Dedifferentiated amniotic fluid mesenchymal stem cell (primary cell): ENCODE measurements at regions not wholly inside any gene's neighbourhood (a gene's known extent, or its start where the extent isn't known, plus 50 kb on each side); places are given as distances from the start of the nearest gene placed in this dataset.

Experiments used
- DNase-seq: peaks from one replicate; pipeline ENCODE4 v3.0.0-alpha.2; 2016; ENCODE audit errors: extremely low spot score

DNA sequence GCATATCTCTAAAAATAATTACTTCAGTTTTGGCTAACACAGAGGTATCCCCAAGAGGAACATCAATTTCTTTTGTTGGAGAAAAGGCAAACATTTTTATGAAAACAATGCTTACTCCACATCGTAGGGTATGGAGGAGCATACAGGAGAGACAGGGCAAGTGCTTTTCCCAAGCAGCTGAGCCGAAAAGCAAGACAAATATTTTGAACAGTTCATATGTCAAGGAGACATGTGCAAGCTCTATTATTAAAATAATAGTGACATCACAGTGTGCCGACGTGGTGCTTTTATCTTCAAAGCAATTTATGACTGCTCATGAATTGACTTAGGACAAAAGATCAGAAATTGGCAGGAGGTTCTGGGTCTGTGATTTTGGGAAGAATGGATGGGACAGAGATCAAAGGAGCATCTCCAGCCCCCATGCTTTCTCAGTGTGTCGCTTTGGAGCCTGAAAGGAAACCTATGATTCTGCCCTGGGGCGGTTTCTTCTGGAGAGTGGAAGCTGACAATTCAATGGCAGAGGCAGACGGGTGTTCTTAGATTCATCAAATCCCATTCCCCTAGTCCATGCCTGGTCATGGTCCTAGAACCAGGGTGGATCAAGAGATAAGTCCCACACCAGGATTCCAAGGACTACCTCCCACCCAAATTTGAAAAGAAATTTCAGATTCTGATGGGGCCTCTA, 97.1 kb downstream of the JCAD start:
- no peak for DNase-seq

DNA sequence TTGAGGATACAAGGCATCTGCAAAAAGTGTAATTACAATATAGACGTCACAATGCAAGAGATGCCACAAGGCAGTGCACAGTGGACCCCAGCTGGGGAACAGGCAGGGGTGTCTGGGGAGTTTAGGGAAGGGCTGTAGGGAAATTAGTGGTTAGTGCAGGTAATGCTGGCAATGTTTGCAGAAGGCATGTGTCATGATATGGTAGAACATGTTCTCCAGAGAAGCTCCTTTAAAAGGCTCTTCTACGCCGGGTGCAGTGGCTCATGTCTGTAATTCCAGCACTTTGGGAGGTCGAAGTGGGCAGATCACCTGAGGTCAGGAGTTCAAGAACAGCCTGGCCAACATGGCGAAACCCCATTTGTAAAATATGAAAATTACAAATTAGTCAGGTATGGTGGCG, 98.0 kb downstream of the JCAD start:
- DNase-seq: no peak

DNA sequence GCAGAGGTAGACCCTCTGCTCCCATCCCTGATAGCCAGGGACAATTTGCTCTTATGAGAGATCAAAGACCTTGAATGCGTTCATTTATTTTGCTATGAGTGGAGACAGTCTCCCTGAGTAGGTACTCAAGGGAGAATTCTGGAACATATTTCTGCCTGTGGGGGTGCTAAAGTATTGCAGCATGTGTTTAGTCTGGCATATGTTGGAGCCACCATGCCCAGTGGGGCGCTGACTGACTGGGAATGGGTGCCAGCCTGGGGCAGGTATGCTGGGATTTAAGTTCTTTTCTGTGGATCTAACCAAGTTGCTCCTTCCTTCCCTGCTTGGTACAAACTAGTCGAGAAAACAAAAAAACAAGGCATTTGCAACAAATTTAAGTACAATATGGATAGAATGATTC, 99.1 kb downstream of the JCAD start:
- no peak for DNase-seq

DNA sequence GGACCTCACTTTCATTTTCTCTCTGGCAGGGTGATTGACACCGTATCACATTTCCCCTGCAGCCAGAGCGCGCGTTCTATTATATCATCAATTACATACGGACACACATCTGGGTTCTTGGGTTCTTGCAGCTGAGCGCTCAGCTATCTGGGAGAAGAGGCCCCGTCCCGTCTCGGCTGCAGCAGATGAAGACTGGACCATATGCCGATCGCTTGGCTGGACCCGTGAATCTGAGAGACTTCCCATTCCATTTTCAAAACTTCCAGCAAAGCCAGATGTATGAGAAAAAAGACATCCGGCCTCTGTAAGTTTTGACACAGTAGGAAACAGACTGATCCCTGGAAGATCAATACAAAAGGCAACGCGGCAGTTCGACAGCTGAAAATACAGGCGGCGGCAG, 99.8 kb downstream of the JCAD start:
- DNase-seq: no peak

DNA sequence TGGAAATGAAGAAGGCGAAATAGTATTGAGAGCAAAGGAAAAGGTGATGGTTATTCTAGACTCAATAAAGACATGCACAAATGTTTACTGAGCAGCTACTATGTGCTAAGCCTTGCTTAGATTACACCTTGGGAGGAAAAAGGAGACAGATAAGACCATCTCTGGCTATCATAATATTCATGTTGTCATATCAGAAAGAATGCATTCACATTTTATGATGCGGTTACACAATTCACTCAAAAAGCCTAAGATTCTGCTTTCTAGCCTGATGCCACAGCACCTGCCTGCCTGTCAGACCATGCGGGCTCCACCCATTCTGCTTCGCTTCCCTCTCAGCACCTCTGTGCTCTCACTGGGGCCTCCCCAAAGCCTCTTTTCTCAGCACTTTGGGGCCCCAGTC, 100.9 kb downstream of the JCAD start:
- DNase-seq: no peak

DNA sequence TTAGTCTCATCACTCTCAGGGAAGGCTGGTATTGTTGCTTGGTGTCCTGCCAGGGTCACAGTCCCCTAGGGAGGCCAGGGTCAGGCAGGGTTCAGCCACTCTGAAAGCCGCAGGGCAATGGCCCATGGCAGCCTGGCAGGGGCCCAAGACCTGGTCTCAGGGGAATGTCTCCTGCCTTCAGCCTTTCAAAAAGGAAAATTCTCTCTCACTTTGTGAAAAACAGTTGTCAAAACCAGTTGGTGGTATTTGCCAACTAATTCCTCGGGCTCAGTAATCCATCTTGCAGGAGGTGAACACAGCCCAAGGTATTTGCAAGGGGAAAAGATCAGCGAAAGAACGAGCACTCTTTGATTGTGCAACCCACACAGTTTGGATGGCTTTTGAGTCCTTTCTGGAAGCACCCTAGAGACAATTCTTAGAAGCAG, 101.5 kb downstream of the JCAD start:
- no peak for DNase-seq

DNA sequence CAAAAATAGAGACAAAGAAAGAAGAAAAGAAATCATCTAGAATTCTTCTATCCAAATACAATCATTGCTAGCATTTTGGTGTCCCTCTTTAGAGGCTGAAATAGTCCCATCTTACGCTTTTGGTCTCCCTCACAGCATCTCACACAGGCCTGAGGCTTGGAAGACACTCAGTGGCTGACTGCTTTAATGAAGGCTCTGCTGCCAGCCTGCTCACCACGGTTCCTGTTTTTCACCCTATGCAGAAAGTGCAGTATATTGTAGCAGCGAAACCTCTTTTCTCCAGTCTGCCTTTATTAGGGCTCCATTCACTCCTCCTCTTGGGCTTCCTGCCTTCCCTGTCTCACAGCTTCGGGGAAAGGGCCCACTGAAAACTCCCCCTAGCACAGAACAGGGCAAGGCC, 102.2 kb downstream of the JCAD start:
- DNase-seq: no peak

DNA sequence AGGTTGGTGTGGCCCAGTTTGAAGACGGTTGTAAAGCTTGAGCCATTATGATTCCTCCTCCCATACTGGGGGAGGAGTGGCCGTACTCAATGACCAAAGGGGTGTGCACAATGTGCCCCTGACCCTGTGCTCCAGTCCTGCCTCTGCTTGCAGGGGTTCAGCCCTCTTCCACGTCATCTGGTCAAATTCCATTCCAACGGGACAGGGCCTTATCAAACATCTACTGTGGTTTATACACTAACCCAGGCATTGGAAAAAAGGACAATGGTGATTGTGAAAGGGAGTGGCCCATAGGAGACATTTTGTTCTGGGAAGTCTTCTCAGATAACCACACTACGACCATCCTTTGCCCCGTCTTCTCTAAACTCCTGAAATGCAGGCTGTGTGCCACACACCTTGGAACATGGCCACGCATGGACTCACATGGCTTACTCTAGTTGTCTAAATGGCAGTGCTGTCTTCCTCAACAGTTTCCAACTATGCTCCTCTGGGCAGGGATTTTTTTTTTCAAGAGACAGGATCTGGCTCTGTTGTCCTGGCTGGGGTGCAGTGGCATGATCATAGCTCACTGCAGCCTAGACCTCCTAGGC, 103.0 kb downstream of the JCAD start:
- DNase-seq: no peak

DNA sequence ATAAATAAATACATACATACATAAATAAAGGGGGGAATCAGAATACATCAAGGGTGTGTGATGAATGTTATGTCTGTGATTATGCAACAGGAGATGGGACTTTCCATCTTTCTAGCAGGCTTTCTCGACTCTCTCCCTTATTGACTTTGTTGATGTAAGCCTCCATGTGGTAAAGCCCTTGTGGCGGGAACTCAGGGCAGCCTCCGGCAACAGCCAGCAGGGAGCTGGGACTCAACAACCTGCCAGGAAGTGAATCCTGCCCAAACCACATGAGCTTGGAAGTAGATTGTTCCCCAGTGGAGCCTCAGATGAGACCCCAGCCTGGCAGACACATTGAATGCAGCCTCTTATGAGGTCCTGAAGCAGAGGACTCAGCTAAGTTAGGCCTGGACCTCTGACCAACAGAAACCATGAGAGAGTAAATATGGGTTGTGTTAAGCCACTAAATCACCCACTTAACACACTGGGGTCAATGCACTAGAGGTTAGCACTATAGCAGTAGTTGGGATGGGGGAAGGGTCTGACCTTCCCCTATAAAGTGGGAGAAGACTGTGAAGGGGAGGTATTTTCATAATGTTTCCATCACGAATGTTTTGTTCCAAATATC, 104.0 kb downstream of the JCAD start:
- DNase-seq: no peak

DNA sequence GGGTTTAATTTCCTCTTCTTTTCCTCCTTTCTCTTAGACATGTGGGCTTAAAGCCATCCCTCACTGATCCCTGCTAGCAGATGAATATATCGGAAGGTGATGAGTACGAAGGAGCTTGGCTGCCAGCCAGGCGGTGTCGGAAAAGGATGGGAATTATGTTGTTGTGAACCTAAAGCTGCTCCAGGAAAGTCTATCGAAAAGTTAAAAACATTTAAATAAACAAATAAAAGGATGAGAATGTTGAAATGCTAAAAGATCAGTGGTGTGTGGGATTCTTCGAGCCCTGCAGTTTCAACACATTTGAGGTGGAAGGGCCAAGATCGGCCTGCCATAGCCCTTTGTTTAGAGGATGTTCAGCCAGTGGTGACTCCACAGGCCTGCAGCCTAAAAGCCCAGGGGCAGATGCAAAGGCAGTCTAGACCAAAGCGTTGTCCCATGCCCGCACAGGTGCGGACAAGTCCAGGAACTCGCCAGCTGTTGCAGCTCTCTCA, 107.9 kb downstream of the JCAD start:
- no peak for DNase-seq

DNA sequence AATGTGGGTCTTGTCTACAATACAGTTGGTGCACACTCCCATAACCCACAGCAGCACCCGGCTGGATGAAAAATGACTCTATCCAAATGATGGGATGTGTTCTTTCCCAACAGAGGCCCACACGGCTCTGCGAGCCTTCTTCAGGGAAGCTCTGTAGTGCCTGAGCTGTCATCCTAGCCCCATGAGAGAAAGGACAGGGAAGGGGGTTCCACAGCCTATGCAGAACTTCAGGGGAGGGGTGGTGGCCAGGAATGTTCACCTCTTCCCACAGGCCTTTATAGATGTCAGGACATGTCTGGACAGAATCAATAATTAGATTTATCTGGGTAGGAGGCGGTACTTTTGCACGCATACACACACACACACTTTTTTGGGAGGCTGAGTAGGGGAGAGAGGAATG, 109.0 kb downstream of the JCAD start:
- DNase-seq: no peak

DNA sequence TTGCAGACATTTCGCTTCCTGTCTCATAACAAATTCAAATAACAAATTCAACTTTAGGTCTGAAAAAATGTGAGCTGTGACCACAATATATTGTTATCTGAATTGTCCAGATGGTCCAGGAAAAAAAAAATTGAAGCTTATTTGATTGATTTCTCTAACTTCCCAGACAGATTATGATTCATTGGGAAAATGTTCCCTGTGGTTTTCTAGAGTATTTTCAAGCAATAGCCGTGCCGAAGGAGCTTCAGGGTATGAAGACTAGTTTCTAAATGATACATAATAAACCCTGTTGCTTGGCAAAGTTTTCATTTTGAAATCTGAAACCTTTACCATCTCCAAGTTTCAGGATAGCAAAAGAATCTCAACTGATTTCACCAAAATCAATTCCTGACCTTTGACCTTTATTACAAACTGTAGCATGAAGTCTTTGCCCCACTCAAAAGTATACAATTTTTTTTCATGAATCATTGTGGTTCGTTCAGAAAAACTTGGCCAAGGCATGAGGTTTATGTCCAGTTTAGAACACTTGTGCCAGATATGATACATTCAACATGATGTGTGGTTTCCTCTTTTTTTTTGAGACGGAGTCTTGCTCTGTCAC, 109.9 kb downstream of the JCAD start:
- peak; percentile 89 for DNase-seq

DNA sequence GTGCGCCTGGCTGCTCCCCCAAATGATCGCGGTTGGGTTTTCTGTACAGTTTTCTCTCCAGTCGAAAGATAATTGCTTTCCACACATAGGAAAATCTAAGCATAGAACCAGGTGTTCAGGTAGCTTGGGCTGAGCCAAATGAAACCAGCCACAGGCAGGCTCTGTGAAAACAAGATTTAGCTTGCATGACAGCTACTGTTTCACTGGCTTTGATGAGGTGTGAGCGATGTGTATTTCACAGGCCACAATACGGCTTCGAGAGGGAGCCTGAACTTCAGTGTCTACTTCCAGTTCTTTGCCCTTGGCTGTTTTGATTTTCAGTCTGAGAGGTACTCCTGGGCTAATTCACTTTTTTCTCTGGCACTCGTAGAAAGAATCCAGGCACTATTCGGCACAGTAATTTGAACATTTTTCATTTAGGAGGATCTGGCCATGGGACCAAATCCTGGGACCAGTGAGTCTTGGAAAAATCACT, 110.5 kb downstream of the JCAD start:
- peak; percentile 24 for DNase-seq

DNA sequence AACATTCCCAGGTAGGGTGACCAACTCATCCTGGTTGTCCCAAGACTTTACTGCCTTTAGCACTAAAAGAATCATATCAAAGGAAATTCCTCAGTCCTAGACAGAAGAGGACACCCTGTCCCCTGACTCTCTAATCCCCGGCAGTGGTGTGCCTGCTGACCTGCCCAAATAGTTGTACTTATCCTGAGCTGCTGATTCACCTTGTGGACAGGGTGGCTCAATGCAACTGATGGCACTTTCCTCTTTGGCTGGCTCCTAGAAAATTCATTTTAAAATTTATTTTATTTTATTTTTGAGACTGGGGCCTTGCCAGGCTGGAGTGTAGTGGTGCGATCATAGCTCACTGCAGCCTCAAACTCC, 111.7 kb downstream of the JCAD start:
- DNase-seq: no peak

DNA sequence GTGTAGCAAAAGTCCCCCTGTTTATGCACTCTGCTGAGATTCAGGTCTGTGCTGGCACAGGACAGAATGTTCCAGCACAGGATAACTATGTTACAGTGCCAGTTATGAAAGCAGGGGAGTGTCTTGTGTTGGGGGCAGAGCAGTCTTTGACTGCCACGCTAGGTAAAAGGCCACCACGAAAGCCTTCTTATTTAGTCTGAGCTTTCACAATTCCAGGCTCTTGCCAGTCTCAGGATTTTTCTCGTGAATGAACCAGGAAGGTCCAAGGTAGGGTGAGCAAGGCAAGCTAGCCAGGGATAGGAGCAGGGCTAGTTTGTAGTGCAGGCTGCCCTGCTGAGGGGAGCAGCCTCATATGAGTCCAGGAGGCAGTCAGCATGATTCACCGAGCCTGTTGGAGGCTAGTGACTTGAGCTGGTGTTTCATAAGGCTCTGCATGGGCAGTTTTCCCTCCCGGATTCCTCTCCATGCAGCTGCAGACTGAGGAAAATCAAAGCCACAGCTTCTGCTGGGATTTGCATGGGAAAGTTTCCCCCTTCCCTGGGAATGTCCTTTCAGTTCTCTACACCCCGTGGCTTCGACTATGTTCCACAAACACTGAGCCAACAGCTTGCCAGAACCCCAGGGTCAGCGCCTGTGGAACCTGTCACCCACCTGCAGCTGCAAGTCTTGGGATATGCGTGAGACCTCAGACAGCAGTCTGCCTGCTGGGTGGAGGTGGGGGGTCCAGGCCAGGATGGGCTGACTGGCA, 112.3 kb downstream of the JCAD start:
- DNase-seq: peak; percentile 78

DNA sequence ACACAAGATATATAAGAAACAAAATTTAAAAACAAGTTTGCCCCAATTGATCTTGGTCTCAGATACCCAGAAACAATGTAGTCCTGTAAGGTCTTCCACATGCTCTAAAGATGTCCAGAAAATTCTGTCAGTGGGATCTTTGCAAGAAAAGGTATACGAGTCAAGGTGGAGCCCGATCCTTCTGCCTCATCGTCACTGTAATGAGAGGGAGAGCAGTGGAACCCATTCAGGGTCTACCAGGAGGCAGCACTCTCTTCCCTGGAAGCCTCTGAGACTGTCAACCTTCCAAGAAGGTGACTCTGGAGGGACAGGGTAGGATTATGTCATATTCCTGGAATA, 112.8 kb downstream of the JCAD start:
- DNase-seq: no peak

DNA sequence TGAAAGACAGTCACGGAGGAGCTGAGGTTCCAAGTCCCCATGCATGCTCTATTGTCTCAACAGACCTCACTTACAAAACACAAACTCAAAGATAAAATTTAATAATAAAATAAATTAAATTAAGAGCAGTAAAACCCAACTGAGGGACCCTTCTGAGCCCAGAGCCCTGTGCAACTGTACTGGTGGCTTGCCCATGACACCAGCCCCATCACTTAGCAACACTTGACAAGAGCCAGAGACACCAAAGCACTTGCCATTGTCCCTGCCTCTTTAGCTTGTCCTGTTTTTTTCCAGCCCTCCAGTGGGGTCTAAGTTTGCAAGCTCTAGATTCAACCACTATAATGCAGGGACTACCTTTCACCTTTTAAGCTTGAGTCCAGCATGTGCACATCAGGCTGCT, 117.9 kb downstream of the JCAD start:
- no peak for DNase-seq

DNA sequence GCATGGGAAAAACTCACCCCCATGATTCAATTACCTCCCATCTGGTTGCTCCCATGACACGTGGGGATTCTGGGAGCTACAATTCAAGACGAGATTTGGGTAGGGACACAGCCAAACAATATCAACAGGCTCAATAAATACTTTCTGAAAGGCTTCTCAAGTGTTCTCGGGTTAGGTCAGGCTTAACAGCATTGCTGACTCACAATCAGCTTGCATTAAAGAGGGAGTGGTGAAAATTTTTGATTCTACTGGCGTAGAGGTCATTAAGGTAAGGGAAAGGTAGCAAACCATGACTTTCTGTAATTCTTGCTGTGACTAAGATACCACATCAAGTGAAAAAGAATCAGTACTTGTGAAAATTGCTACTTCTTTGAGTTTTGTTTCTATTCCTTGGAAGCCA, 126.4 kb downstream of the JCAD start:
- DNase-seq: no peak

DNA sequence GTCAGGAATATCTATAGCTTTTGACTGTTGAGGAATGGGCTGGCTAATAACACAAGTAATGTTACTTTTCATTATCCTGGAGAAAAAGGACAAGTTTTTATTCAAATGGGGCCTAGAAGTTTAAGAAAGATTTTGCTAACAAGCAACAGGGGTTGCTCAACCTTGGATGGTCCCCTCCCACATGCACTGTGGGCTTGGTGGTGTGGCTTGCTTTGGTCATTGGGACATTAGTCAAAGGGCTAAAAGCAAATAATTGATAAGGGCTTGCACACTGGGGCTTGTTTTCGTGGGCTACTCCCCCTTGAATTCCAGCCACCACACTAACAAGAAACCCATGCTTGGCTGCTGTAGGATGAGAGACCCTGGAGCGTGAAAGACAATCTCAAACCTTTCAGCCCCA, 127.6 kb downstream of the JCAD start:
- no peak for DNase-seq

DNA sequence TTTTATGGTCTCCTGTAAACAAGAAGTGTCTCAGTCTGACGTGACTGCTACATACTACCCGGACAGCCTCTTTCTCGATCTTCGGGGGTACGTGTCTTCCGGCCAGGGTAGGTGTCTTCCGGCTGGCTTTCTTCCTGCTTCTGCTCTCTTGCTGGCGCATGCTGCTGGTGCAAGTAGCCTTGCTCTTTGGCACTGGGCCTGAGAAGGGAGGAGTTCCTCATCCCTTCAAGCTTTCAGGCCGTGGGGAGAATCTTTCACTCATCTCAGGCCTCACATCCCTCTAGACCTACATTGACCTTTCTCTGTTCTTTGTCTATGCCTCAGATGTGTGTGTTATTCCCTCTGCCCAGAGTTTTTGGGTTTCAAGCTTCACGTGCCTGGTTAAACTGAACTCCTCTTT, 130.4 kb downstream of the JCAD start:
- DNase-seq: no peak

DNA sequence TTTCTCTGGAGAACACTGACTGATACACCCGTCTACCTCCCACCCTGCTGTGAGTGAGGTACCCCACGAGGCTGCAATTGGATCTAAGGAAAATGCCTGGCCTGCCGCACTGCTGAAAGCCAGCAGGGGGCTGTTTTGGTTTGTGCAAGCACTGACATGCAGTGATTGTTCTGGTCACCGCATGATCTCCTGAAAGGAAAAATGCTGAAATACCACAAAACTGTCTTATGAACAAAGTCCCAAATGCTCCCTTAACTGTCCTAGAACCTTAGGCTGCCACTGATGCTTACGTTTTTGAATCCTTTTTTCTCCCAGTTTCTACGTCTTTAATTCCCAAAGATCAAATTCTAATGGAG, 132.7 kb downstream of the JCAD start:
- DNase-seq: peak; percentile 45
